Panc1 (cell line): ENCODE measurements at regions not wholly inside any gene's neighbourhood (a gene's known extent, or its start where the extent isn't known, plus 50 kb on each side); places are given as distances from the start of the nearest gene placed in this dataset.

Experiments
- POLR2AphosphoS5 ChIP-seq: IDR thresholded peaks from 2 replicates; pipeline ENCODE4 v1.6.1; 2012; ENCODE audit warnings: mild to moderate bottlenecking, low read depth, low read length, moderate library complexity
- SIN3A ChIP-seq: IDR thresholded peaks from 2 replicates; pipeline ENCODE4 v1.6.1; 2012; ENCODE audit warnings: low read depth, mild to moderate bottlenecking, low read length, moderate library complexity, borderline replicate concordance; ENCODE audit not compliant: insufficient read depth
- TCF7L2 ChIP-seq: IDR thresholded peaks from 2 replicates; pipeline ENCODE4 v1.6.1; 2011; ENCODE audit warnings: mild to moderate bottlenecking, low read depth, low read length, inconsistent platforms
- TF ChIP-seq, protein P1 (sequence below): fragments of 450-650 bp; IDR thresholded peaks from 2 replicates; pipeline ENCODE4 v1.5.1; 2017; ENCODE audit warnings: mild to moderate bottlenecking

DNA sequence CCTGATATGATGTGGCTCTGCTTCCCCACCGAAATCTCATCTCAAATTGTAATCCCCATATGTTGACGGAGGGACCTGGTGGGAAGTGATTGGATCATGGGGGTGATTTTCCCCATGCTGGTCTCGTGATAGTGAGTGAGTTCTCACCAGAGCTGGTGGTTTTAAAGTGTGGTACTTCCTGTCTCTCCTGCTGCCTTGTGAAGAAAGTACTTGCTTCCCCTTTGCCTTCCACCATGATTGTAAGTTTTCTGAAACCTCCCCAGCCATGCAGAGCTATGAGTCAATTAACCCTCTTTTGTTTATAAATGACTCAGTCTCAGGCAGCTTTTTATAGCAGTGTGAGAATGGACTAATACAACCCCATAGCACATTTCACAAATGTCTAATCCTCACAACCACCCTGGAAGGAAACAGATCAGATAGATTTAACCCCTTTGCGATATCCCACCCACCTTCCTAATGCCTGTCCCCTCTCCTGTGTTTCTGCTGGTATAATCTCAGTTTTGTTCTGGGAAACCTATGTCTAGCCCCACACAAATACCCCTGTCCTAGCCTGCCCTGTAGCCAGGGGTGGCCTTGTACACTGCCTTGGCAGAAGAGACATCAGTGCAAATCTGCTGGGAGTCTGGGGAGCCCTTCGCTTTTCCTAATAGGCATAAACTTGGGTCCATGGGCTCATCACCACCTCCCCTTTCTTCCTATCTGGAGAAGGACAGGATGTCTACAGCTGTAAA is 157.0 kb upstream of the RAI14 start:
- TF ChIP-seq, protein P1, sequence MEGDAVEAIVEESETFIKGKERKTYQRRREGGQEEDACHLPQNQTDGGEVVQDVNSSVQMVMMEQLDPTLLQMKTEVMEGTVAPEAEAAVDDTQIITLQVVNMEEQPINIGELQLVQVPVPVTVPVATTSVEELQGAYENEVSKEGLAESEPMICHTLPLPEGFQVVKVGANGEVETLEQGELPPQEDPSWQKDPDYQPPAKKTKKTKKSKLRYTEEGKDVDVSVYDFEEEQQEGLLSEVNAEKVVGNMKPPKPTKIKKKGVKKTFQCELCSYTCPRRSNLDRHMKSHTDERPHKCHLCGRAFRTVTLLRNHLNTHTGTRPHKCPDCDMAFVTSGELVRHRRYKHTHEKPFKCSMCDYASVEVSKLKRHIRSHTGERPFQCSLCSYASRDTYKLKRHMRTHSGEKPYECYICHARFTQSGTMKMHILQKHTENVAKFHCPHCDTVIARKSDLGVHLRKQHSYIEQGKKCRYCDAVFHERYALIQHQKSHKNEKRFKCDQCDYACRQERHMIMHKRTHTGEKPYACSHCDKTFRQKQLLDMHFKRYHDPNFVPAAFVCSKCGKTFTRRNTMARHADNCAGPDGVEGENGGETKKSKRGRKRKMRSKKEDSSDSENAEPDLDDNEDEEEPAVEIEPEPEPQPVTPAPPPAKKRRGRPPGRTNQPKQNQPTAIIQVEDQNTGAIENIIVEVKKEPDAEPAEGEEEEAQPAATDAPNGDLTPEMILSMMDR, result no peak
- TF ChIP-seq TCF7L2 (no peak), POLR2AphosphoS5 (no peak), SIN3A (no peak)
